Kidney (tissue), 13 donors: ENCODE measurements at regions not wholly inside any gene's neighbourhood (a gene's known extent, or its start where the extent isn't known, plus 50 kb on each side); places are given as distances from the start of the nearest gene placed in this dataset.

Experiments used
- DNase-seq, 5 donors: peaks; one replicate each; pipeline ENCODE4 v3.0.0-alpha.2; 2013 to 2020
- FAIRE-seq: peaks from 2 replicates; lab custom pipeline; 2012; peaks lifted over from hg19 to GRCh38; lab: Jason Lieb, UNC
- H3K27ac ChIP-seq, 2 donors: one replicate each; pipeline ENCODE4 v1.7.0; 2013; ENCODE audit warnings: low read depth in 2 of 2, low read length in 2 of 2, inconsistent platforms in 1 of 2
- H3K27me3 ChIP-seq: one replicate; pipeline ENCODE4 v1.7.1; 2013; ENCODE audit warnings: low read length, inconsistent platforms; ENCODE audit not compliant: control insufficient read depth, insufficient read depth
- H3K36me3 ChIP-seq, 3 donors: one replicate each; pipeline versions ENCODE4 v1.7.0 to v1.7.1; 2013; ENCODE audit warnings: low read length in 3 of 3, control low read depth in 1 of 3, inconsistent platforms in 1 of 3; ENCODE audit not compliant: insufficient read depth in 3 of 3, control insufficient read depth in 2 of 3
- H3K4me1 ChIP-seq, 3 donors: one replicate each; pipeline versions ENCODE4 v1.7.0 to v1.7.1; 2013; ENCODE audit warnings: low read length in 3 of 3, inconsistent platforms in 1 of 3, low read depth in 1 of 3; ENCODE audit not compliant: control insufficient read depth in 2 of 3, insufficient read depth in 2 of 3
- H3K4me3 ChIP-seq, 3 donors: one replicate each; pipeline versions ENCODE4 v1.7.0 to v1.8.1; 2013; ENCODE audit warnings: low read length in 3 of 3, control low read depth in 1 of 3, inconsistent platforms in 1 of 3
- H3K9ac ChIP-seq, 3 donors: one replicate each; pipeline versions ENCODE4 v1.7.0 to v1.7.1; 2013; ENCODE audit warnings: low read length in 3 of 3, control low read depth in 1 of 3, inconsistent platforms in 1 of 3
- H3K9me3 ChIP-seq, 3 donors: one replicate each; pipeline versions ENCODE4 v1.7.0 to v1.7.1; 2013; ENCODE audit warnings: low read length in 3 of 3, control low read depth in 1 of 3, inconsistent platforms in 1 of 3; ENCODE audit not compliant: control insufficient read depth in 2 of 3, insufficient read depth in 1 of 3
- intact Hi-C: fragments of 100-400 bp; cut with DNase I; formaldehyde crosslinking; loops from one replicate; pipeline ENCODE4 v1.11.1; 2022
- TF ChIP-seq, protein P1 (sequence below): IDR thresholded peaks from 3 replicates; pipeline ENCODE4 v1.5.1; 2012; ENCODE audit warnings: mild to moderate bottlenecking, moderate library complexity, borderline replicate concordance; ENCODE audit not compliant: insufficient read depth; ENCODE audit errors: extremely low read depth
- donor health status: control.
- donor health status: control.
- donor health status: control.
- donor health status: control.
- donor health status: control.
- donor health status: DM: yes; HTN: yes; CAD: no.
- donor health status: Normal renal cell carcinoma (clear cell type).

DNA sequence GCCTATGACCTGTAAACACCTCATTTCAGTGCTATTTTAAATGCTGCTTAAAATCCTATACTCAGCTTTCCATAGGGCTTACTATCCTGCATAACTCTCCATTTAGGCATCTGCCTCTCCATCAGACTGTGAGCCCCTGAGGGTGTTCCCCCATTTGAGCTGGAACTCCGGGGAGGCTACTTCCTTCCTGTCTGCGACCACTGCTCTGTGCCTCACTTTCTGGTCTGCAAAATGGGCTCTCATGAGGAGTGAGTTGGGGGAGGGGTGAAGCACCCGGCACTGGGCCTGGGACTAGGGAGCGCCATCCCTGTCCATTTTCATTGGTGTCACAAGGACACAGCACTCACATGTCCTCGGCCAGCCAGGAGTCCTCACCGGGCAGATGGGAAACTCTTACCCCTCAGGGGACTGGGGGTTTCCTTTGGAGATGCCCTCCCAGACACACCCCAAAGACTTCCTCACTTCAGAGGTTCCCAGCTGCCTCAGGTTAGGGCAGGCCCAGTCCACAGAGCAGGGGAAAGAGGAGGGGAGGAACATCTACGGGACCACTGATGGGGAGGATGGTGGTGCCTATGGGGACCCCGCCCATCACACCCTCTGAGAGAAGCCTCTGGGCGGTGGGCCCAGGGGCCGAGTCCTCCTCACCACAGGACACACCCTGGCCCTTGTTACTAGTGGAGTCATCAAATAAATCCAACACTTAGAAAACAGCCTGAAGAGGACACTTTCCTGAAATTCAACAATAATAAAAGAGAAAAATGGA, 134.9 kb downstream of the MATN1 start:
- FAIRE-seq (no peak), DNase-seq (peak in 1 of 5 donors; percentile 43)
- H3K9me3 ChIP-seq, result no peaks in the 10 kb centered on the region
- no peaks in the 10 kb centered on the region for H3K4me1 ChIP-seq
- no peak overlapping the region for H3K4me3 ChIP-seq
- no peaks in the 10 kb centered on the region for H3K27me3 ChIP-seq
- TF ChIP-seq, protein P1, sequence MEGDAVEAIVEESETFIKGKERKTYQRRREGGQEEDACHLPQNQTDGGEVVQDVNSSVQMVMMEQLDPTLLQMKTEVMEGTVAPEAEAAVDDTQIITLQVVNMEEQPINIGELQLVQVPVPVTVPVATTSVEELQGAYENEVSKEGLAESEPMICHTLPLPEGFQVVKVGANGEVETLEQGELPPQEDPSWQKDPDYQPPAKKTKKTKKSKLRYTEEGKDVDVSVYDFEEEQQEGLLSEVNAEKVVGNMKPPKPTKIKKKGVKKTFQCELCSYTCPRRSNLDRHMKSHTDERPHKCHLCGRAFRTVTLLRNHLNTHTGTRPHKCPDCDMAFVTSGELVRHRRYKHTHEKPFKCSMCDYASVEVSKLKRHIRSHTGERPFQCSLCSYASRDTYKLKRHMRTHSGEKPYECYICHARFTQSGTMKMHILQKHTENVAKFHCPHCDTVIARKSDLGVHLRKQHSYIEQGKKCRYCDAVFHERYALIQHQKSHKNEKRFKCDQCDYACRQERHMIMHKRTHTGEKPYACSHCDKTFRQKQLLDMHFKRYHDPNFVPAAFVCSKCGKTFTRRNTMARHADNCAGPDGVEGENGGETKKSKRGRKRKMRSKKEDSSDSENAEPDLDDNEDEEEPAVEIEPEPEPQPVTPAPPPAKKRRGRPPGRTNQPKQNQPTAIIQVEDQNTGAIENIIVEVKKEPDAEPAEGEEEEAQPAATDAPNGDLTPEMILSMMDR, result no peak
- H3K36me3 ChIP-seq, result no peaks in the 10 kb centered on the region
- intact Hi-C loops, result no loop called here
- H3K9ac ChIP-seq, result no peak overlapping the region
- H3K27ac ChIP-seq, result no peak overlapping the region

DNA sequence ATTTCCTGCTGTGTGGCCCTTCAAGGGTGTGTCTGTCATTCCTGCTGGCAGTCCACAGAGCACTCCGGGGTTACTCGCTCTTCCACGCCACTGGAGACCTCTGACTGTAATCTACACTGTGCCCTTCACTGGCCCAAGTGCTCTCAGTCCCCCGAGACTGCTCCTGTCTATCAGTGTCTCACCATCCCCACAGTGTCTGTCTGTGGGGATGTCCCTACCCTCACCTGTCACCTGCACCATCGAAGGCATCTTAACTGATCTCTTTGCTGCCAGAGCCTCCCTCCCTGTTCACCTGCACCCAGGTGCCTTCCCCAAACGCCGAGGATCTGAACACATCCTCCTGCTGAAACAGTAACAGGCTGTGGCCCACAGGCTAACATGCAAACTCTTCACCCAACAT, 136.7 kb downstream of the MATN1 start:
- Histone ChIP-seq H3K4me1 (no peaks in the 10 kb centered on the region), H3K27me3 (no peaks in the 10 kb centered on the region), H3K27ac (no peak overlapping the region), H3K36me3 (no peaks in the 10 kb centered on the region), H3K9me3 (no peaks in the 10 kb centered on the region), H3K4me3 (no peak overlapping the region), H3K9ac (no peak overlapping the region)
- intact Hi-C loops, result no loop called here
- DNase-seq (peak in 1 of 5 donors; percentile 19), FAIRE-seq (no peak)
- TF ChIP-seq, protein P1, result no peak

- no peaks in the 10 kb centered on the region for H3K27me3 ChIP-seq
- FAIRE-seq, result no peak
- H3K4me1 ChIP-seq, result no peaks in the 10 kb centered on the region
- no peak overlapping the region for H3K27ac ChIP-seq
- no peaks in the 10 kb centered on the region for H3K36me3 ChIP-seq
- no peak overlapping the region for H3K9ac ChIP-seq
- no peak overlapping the region for H3K4me3 ChIP-seq
- intact Hi-C loops, result no loop called here
- no peak for DNase-seq
- TF ChIP-seq, protein P1, result no peak
- no peaks in the 10 kb centered on the region for H3K9me3 ChIP-seq
Observed at GRCh38 chr1:30579580-30579979, 143.8 kb downstream of the MATN1 start.
